Stimulated activated effector memory CD8-positive, alpha-beta T cell treated with anti-CD3 and anti-CD28 coated beads, Interleukin-12 subunit alpha, Interleukin-12 subunit beta, amount 100 ng/mL, for 72 hours (primary cell): ENCODE measurements at regions not wholly inside any gene's neighbourhood (a gene's known extent, or its start where the extent isn't known, plus 50 kb on each side); places are given as distances from the start of the nearest gene placed in this dataset.

ENCODE experiments used
- ATAC-seq: fragments of 150-1000 bp; cut with Tn5 transposase; 2 replicates; pipeline ENCODE4 v1.10.0; 2021
- DNase-seq, 2 donors: peaks; one replicate each; pipeline ENCODE4 v3.0.0; 2021 to 2022; ENCODE audit warnings: low spot score in 2 of 2
- H3K27ac Mint-ChIP-seq: one replicate; pipeline ENCODE4 v1.8.0; 2022; ENCODE audit warnings: mild to moderate bottlenecking, mixed read lengths
- H3K36me3 Mint-ChIP-seq: one replicate; pipeline ENCODE4 v1.8.0; 2022; ENCODE audit warnings: mild to moderate bottlenecking, mixed read lengths
- H3K4me1 Mint-ChIP-seq: one replicate; pipeline ENCODE4 v1.8.0; 2022; ENCODE audit warnings: mixed read lengths
- H3K4me3 Mint-ChIP-seq: one replicate; pipeline ENCODE4 v1.8.0; 2022; ENCODE audit warnings: mild to moderate bottlenecking, mixed read lengths
- H3K9me3 Mint-ChIP-seq: one replicate; pipeline ENCODE4 v1.8.0; 2022; ENCODE audit warnings: mixed read lengths

- Mint-ChIP-seq H3K4me3 (no peak overlapping the region), H3K4me1 (no peaks in the 10 kb centered on the region), H3K9me3 (no peaks in the 10 kb centered on the region), H3K27ac (no peak overlapping the region), H3K36me3 (no peaks in the 10 kb centered on the region)
- DNase-seq (no peak), ATAC-seq (no peak)
Measured at GRCh38 chr13:53136554-53137215, 108.1 kb downstream of the OLFM4 start.

GRCh38 chr13:53137779-53138178 is 109.2 kb downstream of the OLFM4 start:
- no peak overlapping the region for H3K27ac Mint-ChIP-seq
- H3K4me1 Mint-ChIP-seq: no peaks in the 10 kb centered on the region

GRCh38 chr13:53138376-53139036 is 109.9 kb downstream of the OLFM4 start:
- no peak overlapping the region for H3K27ac Mint-ChIP-seq
- no peak for ATAC-seq
- no peaks in the 10 kb centered on the region for H3K4me1 Mint-ChIP-seq
- H3K4me3 Mint-ChIP-seq: no peak overlapping the region
- H3K9me3 Mint-ChIP-seq: no peaks in the 10 kb centered on the region
- DNase-seq: no peak
- no peaks in the 10 kb centered on the region for H3K36me3 Mint-ChIP-seq

More at GRCh38 chr13:53137779-53138178, 109.2 kb downstream of the OLFM4 start:
- Mint-ChIP-seq H3K4me3 (no peak overlapping the region), H3K36me3 (no peaks in the 10 kb centered on the region), H3K9me3 (no peaks in the 10 kb centered on the region)
- ATAC-seq: no peak
- no peak for DNase-seq

- H3K4me1 Mint-ChIP-seq: no peaks in the 10 kb centered on the region
- H3K4me3 Mint-ChIP-seq: no peak overlapping the region
- H3K9me3 Mint-ChIP-seq: peaks cover 4% of the 10 kb centered on the region
- no peak for ATAC-seq
- DNase-seq: no peak
- H3K27ac Mint-ChIP-seq: no peak overlapping the region
- no peaks in the 10 kb centered on the region for H3K36me3 Mint-ChIP-seq
Measured at GRCh38 chr13:53141336-53141735, 112.7 kb downstream of the OLFM4 start.

- H3K9me3 Mint-ChIP-seq: peaks cover 4% of the 10 kb centered on the region
- no peak overlapping the region for H3K27ac Mint-ChIP-seq
- ATAC-seq (no peak), DNase-seq (no peak)
- no peaks in the 10 kb centered on the region for H3K36me3 Mint-ChIP-seq
- no peak overlapping the region for H3K4me3 Mint-ChIP-seq
- no peaks in the 10 kb centered on the region for H3K4me1 Mint-ChIP-seq
Measured at GRCh38 chr13:53142306-53142705, 113.7 kb downstream of the OLFM4 start.

- Mint-ChIP-seq H3K9me3 (peaks cover 4% of the 10 kb centered on the region), H3K36me3 (no peaks in the 10 kb centered on the region), H3K27ac (no peak overlapping the region), H3K4me1 (no peaks in the 10 kb centered on the region), H3K4me3 (no peak overlapping the region)
- DNase-seq (no peak), ATAC-seq (no peak)
Measured at GRCh38 chr13:53143757-53144339, 115.2 kb downstream of the OLFM4 start.

GRCh38 chr13:53144826-53145225 is 116.2 kb downstream of the OLFM4 start:
- DNase-seq (no peak), ATAC-seq (no peak)
- H3K36me3 Mint-ChIP-seq: no peaks in the 10 kb centered on the region
- no peaks in the 10 kb centered on the region for H3K4me1 Mint-ChIP-seq
- H3K9me3 Mint-ChIP-seq: peaks cover 4% of the 10 kb centered on the region
- no peak overlapping the region for H3K4me3 Mint-ChIP-seq
- H3K27ac Mint-ChIP-seq: no peak overlapping the region

GRCh38 chr13:53150568-53150967 is 122.0 kb downstream of the OLFM4 start:
- ATAC-seq (no peak), DNase-seq (no peak)
- Mint-ChIP-seq H3K27ac (no peak overlapping the region), H3K4me1 (peaks cover 7% of the 10 kb centered on the region), H3K36me3 (no peaks in the 10 kb centered on the region), H3K9me3 (no peaks in the 10 kb centered on the region), H3K4me3 (no peak overlapping the region)

- no peaks in the 10 kb centered on the region for H3K9me3 Mint-ChIP-seq
- peak; percentile 94 for ATAC-seq
- no peaks in the 10 kb centered on the region for H3K36me3 Mint-ChIP-seq
- DNase-seq: peak in 1 of 2 donors; percentile 53
- peaks cover 7% of the 10 kb centered on the region for H3K4me1 Mint-ChIP-seq
- H3K4me3 Mint-ChIP-seq: no peak overlapping the region
- no peak overlapping the region for H3K27ac Mint-ChIP-seq
Measured at GRCh38 chr13:53151336-53152056, 122.9 kb downstream of the OLFM4 start.

- no peaks in the 10 kb centered on the region for H3K36me3 Mint-ChIP-seq
- peaks cover 7% of the 10 kb centered on the region for H3K4me1 Mint-ChIP-seq
- no peaks in the 10 kb centered on the region for H3K9me3 Mint-ChIP-seq
- no peak overlapping the region for H3K4me3 Mint-ChIP-seq
- DNase-seq: no peak
- ATAC-seq: no peak
- H3K27ac Mint-ChIP-seq: no peak overlapping the region
Measured at GRCh38 chr13:53152057-53152421, 123.4 kb downstream of the OLFM4 start.

GRCh38 chr13:53158201-53158600 is 129.6 kb downstream of the OLFM4 start:
- no peak for ATAC-seq
- H3K4me3 Mint-ChIP-seq: no peak overlapping the region
- H3K4me1 Mint-ChIP-seq: no peaks in the 10 kb centered on the region
- H3K9me3 Mint-ChIP-seq: peaks cover 8% of the 10 kb centered on the region
- no peaks in the 10 kb centered on the region for H3K36me3 Mint-ChIP-seq
- no peak for DNase-seq
- no peak overlapping the region for H3K27ac Mint-ChIP-seq

GRCh38 chr13:53159431-53159830 is 130.8 kb downstream of the OLFM4 start:
- no peak for DNase-seq
- Mint-ChIP-seq H3K9me3 (peaks cover 8% of the 10 kb centered on the region), H3K4me1 (no peaks in the 10 kb centered on the region), H3K4me3 (no peak overlapping the region), H3K36me3 (no peaks in the 10 kb centered on the region), H3K27ac (no peak overlapping the region)
- ATAC-seq: no peak

GRCh38 chr13:53160211-53160610 is 131.6 kb downstream of the OLFM4 start:
- DNase-seq (no peak), ATAC-seq (no peak)
- Mint-ChIP-seq H3K4me1 (no peaks in the 10 kb centered on the region), H3K4me3 (no peak overlapping the region), H3K36me3 (no peaks in the 10 kb centered on the region), H3K27ac (no peak overlapping the region), H3K9me3 (peaks cover 8% of the 10 kb centered on the region)

GRCh38 chr13:53161251-53161650 is 132.6 kb downstream of the OLFM4 start:
- no peak overlapping the region for H3K4me3 Mint-ChIP-seq

GRCh38 chr13:53165261-53165660 is 136.6 kb downstream of the OLFM4 start:
- H3K9me3 Mint-ChIP-seq: no peaks in the 10 kb centered on the region
- no peaks in the 10 kb centered on the region for H3K4me1 Mint-ChIP-seq
- DNase-seq (no peak), ATAC-seq (no peak)
- no peak overlapping the region for H3K4me3 Mint-ChIP-seq
- H3K27ac Mint-ChIP-seq: no peak overlapping the region
- no peaks in the 10 kb centered on the region for H3K36me3 Mint-ChIP-seq

More at GRCh38 chr13:53161251-53161650, 132.6 kb downstream of the OLFM4 start:
- Mint-ChIP-seq H3K4me1 (no peaks in the 10 kb centered on the region), H3K27ac (no peak overlapping the region), H3K36me3 (no peaks in the 10 kb centered on the region), H3K9me3 (peaks cover 8% of the 10 kb centered on the region)
- no peak for ATAC-seq
- no peak for DNase-seq
